Osteoblast (primary cell): ENCODE measurements at regions not wholly inside any gene's neighbourhood (a gene's known extent, or its start where the extent isn't known, plus 50 kb on each side); places are given as distances from the start of the nearest gene placed in this dataset.

ENCODE experiments used
- DNase-seq: peaks from one replicate; pipeline ENCODE4 v3.0.0; 2011; ENCODE audit warnings: low spot score, mixed read lengths; ENCODE audit not compliant: insufficient read length; ENCODE audit errors: missing footprints
- H2AFZ ChIP-seq: 2 replicates; pipeline ENCODE4 v1.6.0; 2011; ENCODE audit warnings: mild to moderate bottlenecking, low read length
- H3K27ac ChIP-seq: 2 replicates; pipeline ENCODE4 v1.5.1; 2011; ENCODE audit warnings: mild to moderate bottlenecking, low read depth, low read length, moderate library complexity
- H3K27me3 ChIP-seq: 2 replicates; pipeline ENCODE4 v1.6.0; 2012; ENCODE audit warnings: mild to moderate bottlenecking, control low read depth, inconsistent platforms, low read length, moderate library complexity; ENCODE audit not compliant: insufficient read depth
- H3K36me3 ChIP-seq: 2 replicates; pipeline ENCODE4 v1.5.1; 2011; ENCODE audit warnings: mild to moderate bottlenecking, low read length, control low read depth, moderate library complexity; ENCODE audit not compliant: insufficient read depth
- H3K4me1 ChIP-seq: 2 replicates; pipeline ENCODE4 v1.5.1; 2011; ENCODE audit warnings: mild to moderate bottlenecking, low read length, control low read depth, moderate library complexity; ENCODE audit not compliant: insufficient read depth
- H3K4me2 ChIP-seq: 2 replicates; pipeline ENCODE4 v1.6.0; 2011; ENCODE audit warnings: mild to moderate bottlenecking, low read length; ENCODE audit not compliant: insufficient read depth
- H3K4me3 ChIP-seq: fragments of 200-600 bp; sonication (generic); 3 replicates; pipeline ENCODE4 v1.5.1; 2012; ENCODE audit warnings: mild to moderate bottlenecking, low read length, inconsistent platforms; ENCODE audit not compliant: insufficient read depth
- H3K79me2 ChIP-seq: 2 replicates; pipeline ENCODE4 v1.6.0; 2012; ENCODE audit warnings: mild to moderate bottlenecking, low read length, control low read depth, inconsistent platforms; ENCODE audit not compliant: insufficient read depth
- H3K9me3 ChIP-seq: 2 replicates; pipeline ENCODE4 v1.5.1; 2011; ENCODE audit warnings: low read depth, low read length, control low read depth
- H4K20me1 ChIP-seq: 2 replicates; pipeline ENCODE4 v1.6.0; 2012; ENCODE audit warnings: mild to moderate bottlenecking, low read length, control low read depth; ENCODE audit not compliant: insufficient read depth
- TF ChIP-seq, protein P1 (sequence below): IDR thresholded peaks from 2 replicates; pipeline ENCODE4 v1.5.1; 2011; ENCODE audit warnings: mild to moderate bottlenecking, low read depth, low read length, moderate library complexity; ENCODE audit errors: extremely low read depth

DNA sequence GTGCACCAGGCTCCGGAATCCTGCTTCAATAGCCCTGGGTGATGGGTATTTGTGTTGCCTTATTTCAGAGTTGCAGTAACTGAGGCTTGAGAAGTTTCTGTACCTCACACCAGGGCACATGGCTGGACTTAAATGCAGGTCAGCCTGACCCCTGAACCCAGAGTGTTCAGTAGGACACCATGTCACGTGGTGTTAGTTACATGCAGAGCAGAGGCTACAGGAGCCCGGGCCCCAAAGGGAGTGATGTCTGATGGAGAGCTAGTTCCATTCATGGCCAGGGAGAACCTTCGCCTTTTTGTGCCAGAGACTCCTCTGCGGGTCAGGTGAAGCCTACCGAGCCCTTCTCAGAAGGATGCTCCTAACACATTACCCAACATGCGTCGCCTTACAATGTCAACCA, 161.4 kb upstream of the CST7 start:
- Histone ChIP-seq H3K27me3 (no peaks in the 10 kb centered on the region), H3K4me1 (peaks cover 5% of the 10 kb centered on the region), H3K4me3 (no peak overlapping the region), H4K20me1 (no peaks in the 10 kb centered on the region), H3K9me3 (no peaks in the 10 kb centered on the region), H3K27ac (no peak overlapping the region), H3K79me2 (no peaks in the 10 kb centered on the region), H3K4me2 (no peak overlapping the region), H2AFZ (no peak overlapping the region), H3K36me3 (no peaks in the 10 kb centered on the region)
- no peak for DNase-seq
- TF ChIP-seq, protein P1, sequence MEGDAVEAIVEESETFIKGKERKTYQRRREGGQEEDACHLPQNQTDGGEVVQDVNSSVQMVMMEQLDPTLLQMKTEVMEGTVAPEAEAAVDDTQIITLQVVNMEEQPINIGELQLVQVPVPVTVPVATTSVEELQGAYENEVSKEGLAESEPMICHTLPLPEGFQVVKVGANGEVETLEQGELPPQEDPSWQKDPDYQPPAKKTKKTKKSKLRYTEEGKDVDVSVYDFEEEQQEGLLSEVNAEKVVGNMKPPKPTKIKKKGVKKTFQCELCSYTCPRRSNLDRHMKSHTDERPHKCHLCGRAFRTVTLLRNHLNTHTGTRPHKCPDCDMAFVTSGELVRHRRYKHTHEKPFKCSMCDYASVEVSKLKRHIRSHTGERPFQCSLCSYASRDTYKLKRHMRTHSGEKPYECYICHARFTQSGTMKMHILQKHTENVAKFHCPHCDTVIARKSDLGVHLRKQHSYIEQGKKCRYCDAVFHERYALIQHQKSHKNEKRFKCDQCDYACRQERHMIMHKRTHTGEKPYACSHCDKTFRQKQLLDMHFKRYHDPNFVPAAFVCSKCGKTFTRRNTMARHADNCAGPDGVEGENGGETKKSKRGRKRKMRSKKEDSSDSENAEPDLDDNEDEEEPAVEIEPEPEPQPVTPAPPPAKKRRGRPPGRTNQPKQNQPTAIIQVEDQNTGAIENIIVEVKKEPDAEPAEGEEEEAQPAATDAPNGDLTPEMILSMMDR, result no peak

DNA sequence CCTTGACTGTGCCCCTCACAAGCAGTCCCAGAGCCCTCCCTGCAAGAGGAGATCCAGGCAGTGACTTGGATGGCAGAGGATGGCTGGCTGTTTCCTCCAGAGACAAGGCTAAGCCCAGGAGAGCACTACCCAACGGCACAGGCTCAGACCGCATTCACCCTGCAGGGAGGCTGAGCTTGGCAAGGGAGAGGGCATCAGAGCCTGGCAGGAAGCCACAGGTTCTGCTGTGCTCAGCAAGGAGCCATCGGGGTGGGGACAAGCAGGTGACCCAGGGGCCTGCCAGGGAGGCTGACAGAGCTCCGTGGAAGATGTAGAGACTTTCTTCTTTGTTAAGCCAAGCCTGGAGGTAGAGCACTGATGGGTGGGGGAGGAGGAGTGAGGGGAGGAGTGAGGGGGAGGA, 159.2 kb upstream of the CST7 start:
- TF ChIP-seq, protein P1, result no peak
- no peak overlapping the region for H3K4me3 ChIP-seq
- H4K20me1 ChIP-seq, result no peaks in the 10 kb centered on the region
- no peaks in the 10 kb centered on the region for H3K36me3 ChIP-seq
- H3K79me2 ChIP-seq, result no peaks in the 10 kb centered on the region
- no peaks in the 10 kb centered on the region for H3K9me3 ChIP-seq
- no peak for DNase-seq
- no peak overlapping the region for H3K27ac ChIP-seq
- H2AFZ ChIP-seq, result no peak overlapping the region
- no peaks in the 10 kb centered on the region for H3K27me3 ChIP-seq
- no peak overlapping the region for H3K4me2 ChIP-seq
- H3K4me1 ChIP-seq, result peaks cover 5% of the 10 kb centered on the region

DNA sequence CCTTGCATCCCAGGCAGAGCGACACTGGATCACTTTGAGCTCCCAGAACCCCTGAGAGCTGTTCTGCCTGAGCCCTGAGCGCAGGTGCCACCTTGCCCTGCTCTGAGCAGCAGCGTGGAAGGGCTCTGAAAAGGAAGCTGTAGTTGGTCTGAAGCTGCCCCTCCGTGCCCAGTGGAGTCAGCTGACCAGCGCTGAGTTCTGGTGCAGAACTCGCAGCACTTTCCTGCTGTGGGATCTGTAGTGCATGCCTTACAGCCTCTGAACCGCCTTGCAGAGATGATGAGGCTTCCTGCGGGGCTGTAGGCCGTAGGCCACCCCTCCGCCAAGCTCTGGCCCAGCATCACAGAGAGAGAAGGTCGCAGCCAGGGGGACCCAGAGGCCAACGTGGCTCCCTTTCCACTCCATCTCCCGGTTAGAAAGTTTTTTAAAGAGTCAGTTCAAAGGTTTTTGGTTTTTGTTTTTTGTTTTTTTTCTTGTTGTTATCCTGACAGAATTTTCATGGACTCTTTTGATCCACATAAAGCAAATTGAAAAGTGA, 158.3 kb upstream of the CST7 start:
- Histone ChIP-seq H3K4me2 (no peak overlapping the region), H3K27me3 (no peaks in the 10 kb centered on the region), H3K27ac (no peak overlapping the region), H4K20me1 (no peaks in the 10 kb centered on the region), H2AFZ (no peak overlapping the region), H3K4me1 (no peaks in the 10 kb centered on the region), H3K79me2 (no peaks in the 10 kb centered on the region), H3K4me3 (no peak overlapping the region), H3K36me3 (no peaks in the 10 kb centered on the region), H3K9me3 (no peaks in the 10 kb centered on the region)
- DNase-seq, result no peak
- TF ChIP-seq, protein P1, result no peak

DNA sequence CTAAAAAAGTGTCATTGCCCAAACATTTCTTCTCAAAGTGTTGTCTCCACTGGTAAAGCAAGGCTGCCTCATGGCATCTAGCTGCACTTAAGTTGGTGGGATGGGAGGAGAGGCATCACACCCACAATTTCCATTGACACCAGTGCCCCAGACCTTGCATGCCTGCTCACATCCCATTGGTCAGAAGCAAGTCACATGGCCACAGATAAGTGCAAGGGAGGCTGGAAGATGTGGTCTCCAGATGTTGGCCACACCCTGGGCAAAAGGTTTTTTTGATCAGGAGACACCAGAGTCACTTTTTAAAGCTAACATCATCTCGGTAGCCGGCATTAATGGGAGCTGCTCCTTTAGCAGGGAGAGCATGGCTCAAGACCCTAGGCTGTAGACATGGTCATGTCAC, 157.1 kb upstream of the CST7 start:
- Histone ChIP-seq H3K27me3 (no peaks in the 10 kb centered on the region), H3K4me1 (no peaks in the 10 kb centered on the region), H3K36me3 (no peaks in the 10 kb centered on the region), H3K27ac (no peak overlapping the region), H3K4me3 (no peak overlapping the region), H4K20me1 (no peaks in the 10 kb centered on the region), H3K4me2 (no peak overlapping the region), H2AFZ (no peak overlapping the region), H3K9me3 (no peaks in the 10 kb centered on the region), H3K79me2 (no peaks in the 10 kb centered on the region)
- TF ChIP-seq, protein P1, result no peak
- DNase-seq, result no peak
